GM19023 (cell line): ENCODE measurements at regions not wholly inside any gene's neighbourhood (a gene's known extent, or its start where the extent isn't known, plus 50 kb on each side); places are given as distances from the start of the nearest gene placed in this dataset.

Experiments used
- ATAC-seq: cut with Tn5 transposase; IDR thresholded peaks from one replicate; pipeline ENCODE4 v1.9.1; 2021; ENCODE audit warnings: mild to moderate bottlenecking, moderate library complexity; ENCODE audit not compliant: unreplicated experiment

GRCh38 chr12:3999904-4000303, 126.7 kb upstream of the PARP11 start:
- no peak for ATAC-seq

GRCh38 chr12:3998968-3999792, 126.0 kb upstream of the PARP11 start:
- no peak for ATAC-seq

- no peak for ATAC-seq
Observed at GRCh38 chr12:3998397-3998796, 125.2 kb upstream of the PARP11 start.

GRCh38 chr12:3996322-3996721, 123.1 kb upstream of the PARP11 start:
- ATAC-seq: no peak

GRCh38 chr12:3995306-3995705, 122.1 kb upstream of the PARP11 start:
- no peak for ATAC-seq

GRCh38 chr12:3994500-3994899, 121.3 kb upstream of the PARP11 start:
- ATAC-seq: no peak

- ATAC-seq: no peak
Observed at GRCh38 chr12:3992945-3993344, 119.7 kb upstream of the PARP11 start.

- no peak for ATAC-seq
Observed at GRCh38 chr12:3991798-3992580, 118.8 kb upstream of the PARP11 start.

- no peak for ATAC-seq
Observed at GRCh38 chr12:3990501-3991280, 117.5 kb upstream of the PARP11 start.

GRCh38 chr12:3989218-3989550, 116.0 kb upstream of the PARP11 start:
- no peak for ATAC-seq

- no peak for ATAC-seq
Observed at GRCh38 chr12:3988519-3989217, 115.5 kb upstream of the PARP11 start.

GRCh38 chr12:3987571-3987970, 114.4 kb upstream of the PARP11 start:
- no peak for ATAC-seq

- ATAC-seq: no peak
Observed at GRCh38 chr12:3980504-3981272, 107.5 kb upstream of the PARP11 start.

GRCh38 chr12:3977621-3978020, 104.4 kb upstream of the PARP11 start:
- ATAC-seq: no peak

- no peak for ATAC-seq
Observed at GRCh38 chr12:3976351-3976938, 103.2 kb upstream of the PARP11 start.

- ATAC-seq: no peak
Observed at GRCh38 chr12:3975652-3976051, 102.5 kb upstream of the PARP11 start.

GRCh38 chr12:3974883-3975282, 101.7 kb upstream of the PARP11 start:
- no peak for ATAC-seq

- ATAC-seq: no peak
Observed at GRCh38 chr12:3973973-3974644, 100.9 kb upstream of the PARP11 start.

GRCh38 chr12:3973269-3973884, 100.2 kb upstream of the PARP11 start:
- ATAC-seq: no peak
